ENCODE measurements at regions not wholly inside any gene's neighbourhood (a gene's known extent, or its start where the extent isn't known, plus 50 kb on each side); places are given as distances from the start of the nearest gene placed in this dataset.

DNA sequence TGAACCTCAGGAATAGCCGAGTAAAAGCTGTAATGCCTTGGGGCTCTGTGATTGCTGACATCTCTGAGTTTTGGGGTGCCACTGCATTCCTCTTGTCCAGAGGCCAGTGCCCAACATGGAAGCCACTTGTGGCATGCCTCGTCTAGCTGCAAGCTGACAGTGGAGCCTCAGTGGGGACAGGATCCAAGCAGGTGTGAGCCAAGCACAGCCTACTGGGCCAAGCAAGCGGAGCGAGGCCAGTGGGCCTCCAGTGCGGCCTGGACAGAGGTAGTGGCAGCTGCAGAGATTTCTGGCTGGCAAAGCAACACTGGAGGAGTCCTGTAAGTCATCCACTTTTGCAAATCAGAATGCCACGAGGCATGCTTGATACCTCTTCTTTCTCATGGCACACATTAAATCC, 1038.2 kb upstream of the CNTN5 start:
- Histone ChIP-seq H3K4me3 (no peak overlapping the region), H3K36me3 (no peaks in the 10 kb centered on the region), H3K9me3 (no peaks in the 10 kb centered on the region), H3K27me3 (no peaks in the 10 kb centered on the region)
- no peak for DNase-seq

DNA sequence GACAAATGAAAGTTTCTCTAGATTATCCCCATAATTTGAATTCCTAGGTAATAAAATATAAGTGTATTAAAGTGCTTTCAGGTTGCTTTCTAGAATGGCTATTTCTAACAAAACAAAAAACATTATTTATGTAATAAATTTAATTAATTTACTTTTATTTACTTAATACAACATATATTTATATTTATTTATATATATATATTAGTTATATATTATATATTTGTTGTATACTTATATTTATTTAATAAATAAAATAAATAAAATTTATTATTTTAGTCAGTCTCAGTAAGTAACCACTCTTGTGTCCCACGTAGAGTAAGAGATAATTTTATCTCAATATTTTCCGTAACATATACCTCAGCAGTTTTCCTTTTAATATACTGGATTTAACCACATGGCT, 1031.6 kb upstream of the CNTN5 start:
- H3K9me3 ChIP-seq: no peaks in the 10 kb centered on the region
- DNase-seq: no peak
- no peak overlapping the region for H3K4me3 ChIP-seq
- H3K36me3 ChIP-seq: no peaks in the 10 kb centered on the region
- no peaks in the 10 kb centered on the region for H3K27me3 ChIP-seq

GRCh38 chr11:97990162-97990920, 1030.4 kb upstream of the CNTN5 start:
- Histone ChIP-seq H3K9me3 (no peaks in the 10 kb centered on the region), H3K4me3 (no peak overlapping the region), H3K27me3 (no peaks in the 10 kb centered on the region), H3K36me3 (no peaks in the 10 kb centered on the region)
- DNase-seq: no peak

DNA sequence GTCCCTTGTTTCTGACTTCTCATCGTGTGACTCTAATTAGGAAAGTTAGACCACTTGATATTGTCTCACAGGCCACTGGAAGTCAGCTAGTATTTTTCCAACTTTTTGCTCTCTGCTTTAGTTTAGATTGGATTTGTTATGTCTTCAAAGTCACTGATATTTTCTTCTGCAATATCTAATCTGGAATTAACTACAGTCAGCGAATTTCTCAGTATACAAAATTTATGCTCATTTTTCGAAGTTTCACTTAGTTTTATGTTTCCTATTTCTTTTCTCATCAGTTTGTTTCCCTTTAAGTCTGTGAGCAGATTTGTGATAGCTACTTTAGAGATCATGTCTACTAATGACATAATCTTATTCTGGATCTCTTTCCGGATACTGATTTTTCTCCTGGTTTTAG, 1027.2 kb upstream of the CNTN5 start:
- no peaks in the 10 kb centered on the region for H3K36me3 ChIP-seq
- no peaks in the 10 kb centered on the region for H3K27me3 ChIP-seq
- no peak for DNase-seq
- H3K4me3 ChIP-seq: no peak overlapping the region
- H3K9me3 ChIP-seq: no peaks in the 10 kb centered on the region

GRCh38 chr11:97995874-97996273, 1024.9 kb upstream of the CNTN5 start:
- no peak overlapping the region for H3K4me3 ChIP-seq
- DNase-seq: no peak
- no peaks in the 10 kb centered on the region for H3K9me3 ChIP-seq
- H3K36me3 ChIP-seq: no peaks in the 10 kb centered on the region
- no peaks in the 10 kb centered on the region for H3K27me3 ChIP-seq

- Histone ChIP-seq H3K4me3 (no peak overlapping the region), H3K36me3 (no peaks in the 10 kb centered on the region), H3K27me3 (no peaks in the 10 kb centered on the region), H3K9me3 (no peaks in the 10 kb centered on the region)
- no peak for DNase-seq
Observed at GRCh38 chr11:97996762-97997161, 1024.0 kb upstream of the CNTN5 start.

- Histone ChIP-seq H3K4me3 (peak overlapping the region; percentile 31), H3K27me3 (no peaks in the 10 kb centered on the region), H3K36me3 (no peaks in the 10 kb centered on the region), H3K9me3 (no peaks in the 10 kb centered on the region)
- DNase-seq: no peak
Observed at GRCh38 chr11:98003606-98004371, 1017.0 kb upstream of the CNTN5 start.

- no peaks in the 10 kb centered on the region for H3K27me3 ChIP-seq
- no peak for DNase-seq
- H3K36me3 ChIP-seq: no peaks in the 10 kb centered on the region
- no peaks in the 10 kb centered on the region; the same call in 1 of the 2 replicates for H3K9me3 ChIP-seq
- H3K4me3 ChIP-seq: no peak overlapping the region
Observed at GRCh38 chr11:98007072-98007471, 1013.7 kb upstream of the CNTN5 start.

DNA sequence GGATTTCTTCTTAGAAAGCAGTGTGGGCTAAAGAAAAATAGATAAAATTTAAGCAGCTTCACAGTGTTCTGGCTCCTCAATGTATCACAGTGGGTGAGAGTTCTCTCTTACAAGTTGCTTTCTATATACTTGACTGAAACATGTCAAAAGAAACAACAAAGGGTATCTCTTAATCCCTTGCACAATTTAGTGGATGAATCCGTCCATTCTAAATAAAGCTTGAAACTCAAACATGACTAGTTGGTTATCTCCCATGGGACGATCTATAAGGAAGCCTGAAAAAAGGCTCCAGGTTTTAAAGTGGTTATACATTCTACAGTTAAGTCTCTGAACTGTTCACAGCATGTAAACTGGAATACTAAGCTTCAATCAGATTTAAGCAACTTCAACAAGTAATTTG, 993.1 kb upstream of the CNTN5 start:
- no peak for DNase-seq
- H3K27me3 ChIP-seq: no peaks in the 10 kb centered on the region
- no peaks in the 10 kb centered on the region for H3K36me3 ChIP-seq
- no peak overlapping the region for H3K4me3 ChIP-seq
- no peaks in the 10 kb centered on the region for H3K9me3 ChIP-seq

DNA sequence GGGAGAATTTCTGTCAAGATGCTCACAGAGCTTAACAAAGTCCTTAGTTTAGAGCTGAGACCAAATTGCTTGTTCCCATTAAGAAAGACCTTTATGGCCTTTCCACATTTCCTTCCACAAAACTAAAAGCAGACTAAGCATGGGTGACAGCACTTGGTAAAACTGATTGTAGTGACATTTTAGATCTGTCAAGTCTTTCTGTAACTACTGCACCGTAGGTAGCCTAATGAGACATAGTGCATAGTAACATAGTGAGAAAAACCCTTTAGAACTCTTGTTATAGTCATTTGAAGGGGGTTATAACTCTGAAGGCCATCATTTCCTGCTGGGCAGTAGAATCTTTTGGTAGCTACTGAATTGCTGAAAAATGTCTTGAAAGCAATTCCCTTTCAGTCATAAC, 990.9 kb upstream of the CNTN5 start:
- H3K36me3 ChIP-seq: no peaks in the 10 kb centered on the region
- no peaks in the 10 kb centered on the region for H3K9me3 ChIP-seq
- DNase-seq: no peak
- H3K4me3 ChIP-seq: no peak overlapping the region
- no peaks in the 10 kb centered on the region for H3K27me3 ChIP-seq

DNA sequence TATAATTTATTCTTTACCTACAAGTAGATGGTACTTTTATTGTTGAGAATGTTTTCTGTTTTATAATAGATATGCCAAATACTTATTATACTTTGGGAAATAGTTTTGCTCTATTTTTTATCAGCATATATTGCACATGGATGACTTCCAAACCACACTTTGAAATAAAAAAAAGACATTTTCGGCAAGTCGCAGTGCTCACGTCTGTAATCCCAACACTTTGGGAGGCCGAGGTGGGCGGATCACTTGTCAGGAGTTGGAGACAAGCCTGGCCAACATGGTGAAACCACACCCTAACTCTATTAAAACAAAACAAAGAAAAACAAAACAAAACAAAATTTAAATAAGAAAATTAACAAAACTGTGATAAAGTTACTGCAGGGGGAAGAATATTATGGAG, 983.9 kb upstream of the CNTN5 start:
- no peaks in the 10 kb centered on the region for H3K27me3 ChIP-seq
- no peaks in the 10 kb centered on the region for H3K36me3 ChIP-seq
- no peaks in the 10 kb centered on the region for H3K9me3 ChIP-seq
- no peak for DNase-seq
- no peak overlapping the region for H3K4me3 ChIP-seq

GRCh38 chr11:98040061-98040808, 980.5 kb upstream of the CNTN5 start:
- Histone ChIP-seq H3K36me3 (no peaks in the 10 kb centered on the region), H3K27me3 (no peaks in the 10 kb centered on the region), H3K9me3 (no peaks in the 10 kb centered on the region), H3K4me3 (no peak overlapping the region)
- no peak for DNase-seq

DNA sequence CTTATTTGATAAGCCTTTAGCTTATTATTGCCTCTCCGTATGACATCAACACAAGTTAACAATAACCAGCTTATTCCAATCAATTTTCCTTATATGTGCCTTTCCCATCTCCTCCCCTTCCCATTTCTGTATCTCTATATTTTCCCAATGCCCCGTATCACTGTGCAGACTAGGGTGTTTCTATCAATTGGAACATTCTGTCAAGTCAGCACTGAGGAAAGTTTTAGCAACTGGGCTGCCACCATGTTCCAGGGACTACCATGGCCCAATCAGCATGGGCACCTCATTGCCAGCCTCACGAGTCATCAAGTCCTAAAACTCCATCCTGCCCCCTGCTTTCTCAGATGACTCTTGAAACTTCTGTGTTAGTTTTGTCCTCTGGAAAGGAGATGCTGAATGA, 973.1 kb upstream of the CNTN5 start:
- H3K4me3 ChIP-seq: no peak overlapping the region

GRCh38 chr11:98053851-98054250, 966.9 kb upstream of the CNTN5 start:
- Histone ChIP-seq H3K36me3 (no peaks in the 10 kb centered on the region), H3K9me3 (no peaks in the 10 kb centered on the region), H3K4me3 (no peak overlapping the region), H3K27me3 (no peaks in the 10 kb centered on the region)
- DNase-seq: no peak

More for the DNA sequence above, 973.1 kb upstream of the CNTN5 start:
- Histone ChIP-seq H3K27me3 (no peaks in the 10 kb centered on the region), H3K9me3 (no peaks in the 10 kb centered on the region), H3K36me3 (no peaks in the 10 kb centered on the region)
- DNase-seq: no peak

DNA sequence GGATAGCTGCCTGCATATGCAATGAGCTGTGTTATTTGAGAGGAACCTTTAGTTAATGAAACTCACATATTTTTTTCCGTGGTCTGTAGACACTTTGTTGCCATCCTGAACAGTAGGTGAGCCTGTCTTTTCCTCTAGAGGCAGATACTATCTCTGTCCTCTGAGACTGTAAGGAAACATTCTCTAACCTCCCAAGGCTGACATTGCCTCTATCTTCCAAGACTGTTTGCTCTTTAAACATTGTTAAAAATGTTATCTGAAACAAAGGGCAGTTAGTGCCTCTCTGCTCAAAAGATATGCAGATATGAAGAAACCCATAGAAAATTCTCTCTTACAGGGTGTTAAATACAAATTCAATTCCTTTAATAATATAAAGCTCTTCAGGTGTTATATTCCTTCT, 963.8 kb upstream of the CNTN5 start:
- no peaks in the 10 kb centered on the region for H3K36me3 ChIP-seq
- no peak for DNase-seq
- H3K4me3 ChIP-seq: no peak overlapping the region
- no peaks in the 10 kb centered on the region for H3K9me3 ChIP-seq
- H3K27me3 ChIP-seq: no peaks in the 10 kb centered on the region

DNA sequence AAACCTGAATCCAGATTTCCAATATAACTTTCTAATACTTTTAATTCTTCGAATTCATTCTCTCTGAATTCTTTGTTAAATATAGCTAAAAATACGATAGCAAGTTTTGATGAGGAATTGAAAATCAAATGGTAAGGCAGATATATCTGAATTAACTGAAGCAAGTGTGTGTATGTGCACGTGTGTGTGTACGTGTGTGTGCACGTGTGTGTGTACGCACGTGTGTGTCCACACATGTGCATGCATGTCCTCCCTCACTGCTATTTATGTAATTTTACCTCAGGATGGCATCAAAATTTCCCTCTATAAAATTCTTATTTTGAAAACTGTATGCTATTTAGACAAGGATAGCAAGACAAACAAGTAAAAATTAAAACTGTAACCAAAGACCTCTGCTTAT, 961.3 kb upstream of the CNTN5 start:
- Histone ChIP-seq H3K27me3 (no peaks in the 10 kb centered on the region; the same call in 1 of the 2 replicates), H3K4me3 (no peak overlapping the region), H3K36me3 (no peaks in the 10 kb centered on the region), H3K9me3 (no peaks in the 10 kb centered on the region)
- no peak for DNase-seq

DNA sequence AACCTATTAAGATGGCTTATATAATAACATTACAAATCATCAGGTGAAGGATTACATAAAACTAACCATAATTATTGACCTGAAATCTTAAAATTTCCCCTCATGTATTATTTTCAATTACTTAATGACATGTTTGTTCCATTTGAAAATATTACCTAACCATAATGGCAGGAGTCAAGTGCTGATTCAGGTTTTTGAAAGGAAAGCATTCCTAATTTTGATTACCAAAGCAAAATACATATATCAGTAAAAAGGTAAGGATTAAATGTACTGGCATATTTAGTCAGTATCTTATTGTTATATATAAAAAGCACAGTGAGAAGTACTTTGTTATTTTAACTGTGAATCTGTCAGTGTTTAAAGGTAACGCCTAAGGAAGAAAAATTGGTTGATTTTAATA, 960.0 kb upstream of the CNTN5 start:
- H3K27me3 ChIP-seq: no peaks in the 10 kb centered on the region; the same call in 1 of the 2 replicates
- no peaks in the 10 kb centered on the region for H3K36me3 ChIP-seq
- H3K9me3 ChIP-seq: no peaks in the 10 kb centered on the region
- no peak for DNase-seq
- no peak overlapping the region for H3K4me3 ChIP-seq
